ENCODE measurements at regions not wholly inside any gene's neighbourhood (a gene's known extent, or its start where the extent isn't known, plus 50 kb on each side); places are given as distances from the start of the nearest gene placed in this dataset.

- FAIRE-seq: no peak
These were observed 358.9 kb downstream of the GPAT3 start for GRCh38 chr4:83894831-83895230.

- no peak for FAIRE-seq
These were observed 354.9 kb downstream of the GPAT3 start for GRCh38 chr4:83890816-83891215.

- no peak for FAIRE-seq
These were observed 354.3 kb downstream of the GPAT3 start for GRCh38 chr4:83890231-83890630.

- no peak for FAIRE-seq
These were observed 353.9 kb downstream of the GPAT3 start for GRCh38 chr4:83889802-83890201.

GRCh38 chr4:83885256-83886182 lies 349.6 kb downstream of the GPAT3 start:
- FAIRE-seq: no peak

GRCh38 chr4:83876047-83876446 lies 340.1 kb downstream of the GPAT3 start:
- no peak for FAIRE-seq

- FAIRE-seq: no peak
These were observed 339.5 kb downstream of the GPAT3 start for GRCh38 chr4:83875437-83875836.

- no peak for FAIRE-seq
These were observed 338.1 kb downstream of the GPAT3 start for GRCh38 chr4:83873996-83874395.

- no peak for FAIRE-seq
These were observed 334.5 kb downstream of the GPAT3 start for GRCh38 chr4:83870328-83870950.

GRCh38 chr4:83866834-83867621 lies 331.1 kb downstream of the GPAT3 start:
- no peak for FAIRE-seq

GRCh38 chr4:83865417-83866150 lies 329.7 kb downstream of the GPAT3 start:
- no peak for FAIRE-seq

- FAIRE-seq: no peak
These were observed 328.3 kb downstream of the GPAT3 start for GRCh38 chr4:83864097-83864817.

GRCh38 chr4:83862471-83862870 lies 326.6 kb downstream of the GPAT3 start:
- no peak for FAIRE-seq

GRCh38 chr4:83860200-83860599 lies 324.3 kb downstream of the GPAT3 start:
- FAIRE-seq: no peak

- FAIRE-seq: no peak
These were observed 322.2 kb downstream of the GPAT3 start for GRCh38 chr4:83858131-83858530.

GRCh38 chr4:83855044-83855443 lies 319.1 kb downstream of the GPAT3 start:
- FAIRE-seq: no peak

- no peak for FAIRE-seq
These were observed 316.2 kb downstream of the GPAT3 start for GRCh38 chr4:83852085-83852451.

- FAIRE-seq: no peak
These were observed 315.6 kb downstream of the GPAT3 start for GRCh38 chr4:83851261-83852084.

GRCh38 chr4:83850435-83850834 lies 314.5 kb downstream of the GPAT3 start:
- FAIRE-seq: no peak

GRCh38 chr4:83846193-83846830 lies 310.4 kb downstream of the GPAT3 start:
- no peak for FAIRE-seq

- FAIRE-seq: no peak
These were observed 303.7 kb downstream of the GPAT3 start for GRCh38 chr4:83839615-83840014.

Data from G401.6 (cell line).